Liver (tissue), 8 donors: ENCODE measurements at regions not wholly inside any gene's neighbourhood (a gene's known extent, or its start where the extent isn't known, plus 50 kb on each side); places are given as distances from the start of the nearest gene placed in this dataset.
"Not testable (repeated sequence)": the region's sequence is repeated elsewhere in the genome, so short reads cannot be mapped to it uniquely, and the experiment has no call there.

ENCODE experiments used
- DNase-seq: peaks from one replicate; pipeline ENCODE4 v3.0.0-alpha.2; 2017; ENCODE audit warnings: low spot score
- H3K27ac ChIP-seq, 2 donors: one replicate each; pipeline ENCODE4 v1.7.0; 2013; ENCODE audit warnings: inconsistent platforms in 2 of 2, low read length in 2 of 2, control low read depth in 1 of 2, low read depth in 1 of 2, mild to moderate bottlenecking in 1 of 2
- H3K27me3 ChIP-seq, 4 donors: one replicate each; pipeline versions ENCODE4 v1.6.1 to v1.7.0; 2013; ENCODE audit warnings: low read length in 3 of 4, inconsistent platforms in 1 of 4, mild to moderate bottlenecking in 1 of 4, moderate library complexity in 1 of 4; ENCODE audit not compliant: control insufficient read depth in 4 of 4, insufficient read depth in 4 of 4
- H3K36me3 ChIP-seq, 4 donors: one replicate each; pipeline versions ENCODE4 v1.6.1 to v1.7.0; 2013; ENCODE audit warnings: low read length in 3 of 4, mild to moderate bottlenecking in 3 of 4, low read depth in 1 of 4, moderate library complexity in 1 of 4; ENCODE audit not compliant: control insufficient read depth in 4 of 4, insufficient read depth in 3 of 4
- H3K4me1 ChIP-seq, 4 donors: one replicate each; pipeline versions ENCODE4 v1.6.1 to v1.7.0; 2013; ENCODE audit warnings: low read length in 3 of 4, mild to moderate bottlenecking in 3 of 4, moderate library complexity in 1 of 4; ENCODE audit not compliant: control insufficient read depth in 4 of 4, insufficient read depth in 4 of 4
- H3K4me3 ChIP-seq, 3 donors: one replicate each; pipeline versions ENCODE4 v1.6.1 to v1.7.0; 2013; ENCODE audit warnings: low read length in 3 of 3, control low read depth in 1 of 3, low read depth in 1 of 3, mild to moderate bottlenecking in 1 of 3
- H3K9ac ChIP-seq, 2 donors: one replicate each; pipeline ENCODE4 v1.7.0; 2013; ENCODE audit warnings: low read length in 2 of 2, mild to moderate bottlenecking in 2 of 2, moderate library complexity in 2 of 2, control low read depth in 1 of 2, low read depth in 1 of 2
- H3K9me3 ChIP-seq, 4 donors: one replicate each; pipeline versions ENCODE4 v1.6.1 to v1.7.0; 2013; ENCODE audit warnings: low read length in 3 of 4; ENCODE audit not compliant: control insufficient read depth in 4 of 4
- FOXA2 ChIP-seq: IDR thresholded peaks from 2 replicates; pipeline ENCODE4 v1.6.1; 2016; ENCODE audit warnings: antibody characterized with exemption
- GABPA ChIP-seq, 2 donors: IDR thresholded peaks in 1 of 2; conservative IDR thresholded peaks in 1 of 2; 2 replicates each; pipeline ENCODE4 v1.6.1; 2016; ENCODE audit warnings: antibody characterized with exemption in 2 of 2, mild to moderate bottlenecking in 1 of 2, moderate library complexity in 1 of 2
- HNF4A ChIP-seq, 2 donors: conservative IDR thresholded peaks; 2 replicates each; pipeline ENCODE4 v1.6.1; 2016; ENCODE audit warnings: antibody characterized with exemption in 2 of 2, mild to moderate bottlenecking in 2 of 2
- JUND ChIP-seq, 2 donors: IDR thresholded peaks; 2 replicates each; pipeline ENCODE4 v1.6.1; 2016; ENCODE audit warnings: antibody characterized with exemption in 2 of 2
- RAD21 ChIP-seq, 2 donors: IDR thresholded peaks; 2 replicates each; pipeline ENCODE4 v1.6.1; 2016; ENCODE audit warnings: antibody characterized with exemption in 2 of 2, mild to moderate bottlenecking in 2 of 2
- SP1 ChIP-seq: IDR thresholded peaks from 2 replicates; pipeline ENCODE4 v1.6.1; 2018; ENCODE audit warnings: antibody characterized with exemption, mild to moderate bottlenecking
- WGBS: extraction: QIAGEN DNeasy Blood & Tissue Kit; methylation state at CpG from one replicate; pipeline ENCODE4 v1.1.7; 2013; 5-methylcytosine and 5-hydroxymethylcytosine counted together
- TF ChIP-seq, protein P1 (sequence below): fragments of 150-350 bp; IDR thresholded peaks from 2 replicates; pipeline ENCODE4 v1.5.1; 2017; ENCODE audit warnings: improper control_type of control experiment, low read depth, low read length; ENCODE audit not compliant: missing input control
- TF ChIP-seq, protein P2 (sequence below): IDR thresholded peaks from 2 replicates; pipeline ENCODE4 v1.6.1; 2016; ENCODE audit warnings: antibody characterized with exemption, mild to moderate bottlenecking
- donor health status: healthy.
- donor health status: healthy.
- donor health status: healthy.
- donor health status: healthy.
- donor health status: healthy.

DNA sequence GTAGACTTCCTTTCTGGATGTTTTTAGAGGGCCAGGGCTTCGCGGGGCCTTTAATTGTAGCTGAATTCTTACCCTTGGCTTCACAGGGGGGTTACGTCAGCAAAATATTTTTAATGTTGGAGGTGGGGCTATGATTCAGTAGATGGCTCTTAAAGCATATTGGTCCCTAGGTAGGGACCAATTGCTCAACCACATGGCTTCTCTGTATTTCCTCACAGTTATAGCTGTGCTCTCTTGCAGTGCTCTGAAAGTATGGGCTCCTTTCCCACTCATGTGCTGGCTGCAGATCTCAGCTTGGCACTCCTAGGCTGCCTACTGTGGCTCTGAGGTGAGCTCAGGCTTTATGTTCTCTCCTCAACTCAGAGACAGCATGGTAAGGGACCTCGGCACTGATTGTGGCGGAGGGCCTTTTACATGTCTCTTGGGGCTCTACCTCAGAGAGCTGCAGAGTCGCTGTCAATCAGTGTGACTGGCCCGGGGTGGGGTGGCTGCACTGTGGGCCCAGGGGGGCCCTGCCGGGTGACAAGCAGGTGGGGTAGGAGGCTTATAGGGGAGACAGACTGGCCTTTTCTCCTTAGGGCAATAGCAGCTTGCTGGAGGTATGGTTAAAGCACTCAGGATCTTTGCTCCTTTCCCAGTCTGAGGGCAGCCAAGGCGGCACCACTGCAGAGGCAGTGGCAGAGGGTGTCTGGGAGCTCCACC lies 318.0 kb downstream of the DOK5 start:
- Histone ChIP-seq H3K9ac (no peak overlapping the region), H3K9me3 (no peaks in the 10 kb centered on the region), H3K27me3 (no peaks in the 10 kb centered on the region), H3K27ac (no peak overlapping the region), H3K4me3 (no peak overlapping the region), H3K36me3 (no peaks in the 10 kb centered on the region), H3K4me1 (no peaks in the 10 kb centered on the region)
- WGBS, result 78% methylated on average over 9 of the region's 9 CpGs
- TF ChIP-seq GABPA (IDR thresholded peaks at IDR 0.05 in 1 of 2, conservative IDR thresholded peaks at IDR 0.05 in 1 of 2), result no peak
- DNase-seq, result no peak

GRCh38 chr20:54792688-54793087 lies 317.3 kb downstream of the DOK5 start:
- WGBS, result 66% methylated on average over 2 of the region's 2 CpGs
- H3K4me1 ChIP-seq, result no peaks in the 10 kb centered on the region
- no peak overlapping the region for H3K4me3 ChIP-seq
- H3K27me3 ChIP-seq, result no peaks in the 10 kb centered on the region
- no peak overlapping the region for H3K9ac ChIP-seq
- no peaks in the 10 kb centered on the region for H3K36me3 ChIP-seq
- TF ChIP-seq HNF4A (conservative IDR thresholded peaks at IDR 0.05) (no peak), SP1 (no peak), FOXA2 (no peak), RAD21 (IDR thresholded peaks at IDR 0.05) (no peak), JUND (IDR thresholded peaks at IDR 0.05) (no peak)
- TF ChIP-seq, protein P1, sequence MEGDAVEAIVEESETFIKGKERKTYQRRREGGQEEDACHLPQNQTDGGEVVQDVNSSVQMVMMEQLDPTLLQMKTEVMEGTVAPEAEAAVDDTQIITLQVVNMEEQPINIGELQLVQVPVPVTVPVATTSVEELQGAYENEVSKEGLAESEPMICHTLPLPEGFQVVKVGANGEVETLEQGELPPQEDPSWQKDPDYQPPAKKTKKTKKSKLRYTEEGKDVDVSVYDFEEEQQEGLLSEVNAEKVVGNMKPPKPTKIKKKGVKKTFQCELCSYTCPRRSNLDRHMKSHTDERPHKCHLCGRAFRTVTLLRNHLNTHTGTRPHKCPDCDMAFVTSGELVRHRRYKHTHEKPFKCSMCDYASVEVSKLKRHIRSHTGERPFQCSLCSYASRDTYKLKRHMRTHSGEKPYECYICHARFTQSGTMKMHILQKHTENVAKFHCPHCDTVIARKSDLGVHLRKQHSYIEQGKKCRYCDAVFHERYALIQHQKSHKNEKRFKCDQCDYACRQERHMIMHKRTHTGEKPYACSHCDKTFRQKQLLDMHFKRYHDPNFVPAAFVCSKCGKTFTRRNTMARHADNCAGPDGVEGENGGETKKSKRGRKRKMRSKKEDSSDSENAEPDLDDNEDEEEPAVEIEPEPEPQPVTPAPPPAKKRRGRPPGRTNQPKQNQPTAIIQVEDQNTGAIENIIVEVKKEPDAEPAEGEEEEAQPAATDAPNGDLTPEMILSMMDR, result no peak
- TF ChIP-seq, protein P2, sequence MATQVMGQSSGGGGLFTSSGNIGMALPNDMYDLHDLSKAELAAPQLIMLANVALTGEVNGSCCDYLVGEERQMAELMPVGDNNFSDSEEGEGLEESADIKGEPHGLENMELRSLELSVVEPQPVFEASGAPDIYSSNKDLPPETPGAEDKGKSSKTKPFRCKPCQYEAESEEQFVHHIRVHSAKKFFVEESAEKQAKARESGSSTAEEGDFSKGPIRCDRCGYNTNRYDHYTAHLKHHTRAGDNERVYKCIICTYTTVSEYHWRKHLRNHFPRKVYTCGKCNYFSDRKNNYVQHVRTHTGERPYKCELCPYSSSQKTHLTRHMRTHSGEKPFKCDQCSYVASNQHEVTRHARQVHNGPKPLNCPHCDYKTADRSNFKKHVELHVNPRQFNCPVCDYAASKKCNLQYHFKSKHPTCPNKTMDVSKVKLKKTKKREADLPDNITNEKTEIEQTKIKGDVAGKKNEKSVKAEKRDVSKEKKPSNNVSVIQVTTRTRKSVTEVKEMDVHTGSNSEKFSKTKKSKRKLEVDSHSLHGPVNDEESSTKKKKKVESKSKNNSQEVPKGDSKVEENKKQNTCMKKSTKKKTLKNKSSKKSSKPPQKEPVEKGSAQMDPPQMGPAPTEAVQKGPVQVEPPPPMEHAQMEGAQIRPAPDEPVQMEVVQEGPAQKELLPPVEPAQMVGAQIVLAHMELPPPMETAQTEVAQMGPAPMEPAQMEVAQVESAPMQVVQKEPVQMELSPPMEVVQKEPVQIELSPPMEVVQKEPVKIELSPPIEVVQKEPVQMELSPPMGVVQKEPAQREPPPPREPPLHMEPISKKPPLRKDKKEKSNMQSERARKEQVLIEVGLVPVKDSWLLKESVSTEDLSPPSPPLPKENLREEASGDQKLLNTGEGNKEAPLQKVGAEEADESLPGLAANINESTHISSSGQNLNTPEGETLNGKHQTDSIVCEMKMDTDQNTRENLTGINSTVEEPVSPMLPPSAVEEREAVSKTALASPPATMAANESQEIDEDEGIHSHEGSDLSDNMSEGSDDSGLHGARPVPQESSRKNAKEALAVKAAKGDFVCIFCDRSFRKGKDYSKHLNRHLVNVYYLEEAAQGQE, result no peak
- no peaks in the 10 kb centered on the region for H3K9me3 ChIP-seq
- no peak overlapping the region for H3K27ac ChIP-seq
- no peak for DNase-seq

DNA sequence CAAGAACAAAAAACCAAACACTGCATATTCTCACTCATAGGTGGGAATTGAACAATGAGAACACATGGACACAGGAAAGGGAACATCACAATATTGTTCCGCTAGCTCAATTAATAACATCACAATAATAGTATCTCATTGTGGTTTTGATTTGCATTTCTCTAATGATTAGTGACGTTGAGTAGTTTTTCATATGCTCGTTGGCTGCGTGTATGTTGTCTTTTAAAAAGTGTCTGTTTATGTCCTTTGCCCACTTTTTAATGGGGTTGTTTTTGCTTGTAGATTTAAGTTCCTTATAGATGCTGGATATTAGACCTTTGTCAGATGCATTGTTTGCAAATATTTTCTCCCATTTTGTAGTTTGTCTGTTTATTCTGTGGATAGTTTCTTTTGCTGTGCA lies 312.9 kb downstream of the DOK5 start:
- H3K27ac ChIP-seq, H3K9ac ChIP-seq, H3K4me1 ChIP-seq, DNase-seq, H3K27me3 ChIP-seq, H3K36me3 ChIP-seq, H3K4me3 ChIP-seq, H3K9me3 ChIP-seq: not testable (repeated sequence)
- 91% methylated on average over 4 of the region's 4 CpGs for WGBS

GRCh38 chr20:54782758-54783157 lies 307.4 kb downstream of the DOK5 start:
- not testable (repeated sequence) for H3K9me3 ChIP-seq, H3K4me1 ChIP-seq, DNase-seq, H3K4me3 ChIP-seq, H3K27me3 ChIP-seq, H3K27ac ChIP-seq, H3K36me3 ChIP-seq, H3K9ac ChIP-seq
- 84% methylated on average over 9 of the region's 9 CpGs for WGBS
